PC-3 (cell line): ENCODE measurements at regions not wholly inside any gene's neighbourhood (a gene's known extent, or its start where the extent isn't known, plus 50 kb on each side); places are given as distances from the start of the nearest gene placed in this dataset.

Experiments
- CTCF ChIP-seq: fragments of 300-600 bp; sonication (generic); conservative IDR thresholded peaks from 2 replicates; pipeline ENCODE4 v1.5.1; 2017; ENCODE audit warnings: antibody characterized with exemption, low read depth, mild to moderate bottlenecking, low read length
- EZH2 ChIP-seq: fragments of 300-600 bp; sonication (generic); IDR thresholded peaks from one replicate; pipeline ENCODE4 v1.6.1; 2017; ENCODE audit warnings: antibody characterized with exemption, mild to moderate bottlenecking, low read length; ENCODE audit not compliant: unreplicated experiment
- EZH2phosphoT487 ChIP-seq: fragments of 300-600 bp; sonication (generic); IDR thresholded peaks from 2 replicates; pipeline ENCODE4 v1.6.1; 2018; ENCODE audit warnings: mild to moderate bottlenecking, antibody characterized with exemption, low read length, borderline replicate concordance

GRCh38 chr13:86710013-86710412 lies 910.8 kb upstream of the SLITRK6 start:
- TF ChIP-seq CTCF, result no peak
- no peak for TF ChIP-seq EZH2
- no peak for TF ChIP-seq EZH2phosphoT487
